Aorta (tissue), 5 donors: ENCODE measurements at regions not wholly inside any gene's neighbourhood (a gene's known extent, or its start where the extent isn't known, plus 50 kb on each side); places are given as distances from the start of the nearest gene placed in this dataset.
A peak's percentile ranks its signal among the peaks of the same experiment; 100 is the strongest.
"Not testable (repeated sequence)": the region's sequence is repeated elsewhere in the genome, so short reads cannot be mapped to it uniquely, and the experiment has no call there.

Source experiments
- ATAC-seq: fragments of 200-7000 bp; cut with Tn5 transposase; one replicate; pipeline ENCODE4 v1.9.1; 2022; ENCODE audit warnings: moderate library complexity; ENCODE audit not compliant: low FRiP score
- DNase-seq, 2 donors: peaks; one replicate each; pipeline ENCODE4 v3.0.0-alpha.2; 2020
- H3K27ac ChIP-seq, 2 donors: one replicate each; pipeline ENCODE4 v1.5.1; 2013; ENCODE audit warnings: low read length in 2 of 2, mild to moderate bottlenecking in 2 of 2, moderate library complexity in 2 of 2, control low read depth in 1 of 2, inconsistent platforms in 1 of 2, low read depth in 1 of 2
- H3K27me3 ChIP-seq, 2 donors: one replicate each; pipeline ENCODE4 v1.6.1; 2013; ENCODE audit warnings: control low read depth in 1 of 2, low read length in 1 of 2, mild to moderate bottlenecking in 1 of 2, moderate library complexity in 1 of 2; ENCODE audit not compliant: insufficient read depth in 2 of 2, control insufficient read depth in 1 of 2
- H3K36me3 ChIP-seq, 2 donors: one replicate each; pipeline ENCODE4 v1.6.1; 2013; ENCODE audit warnings: control low read depth in 1 of 2, low read length in 1 of 2, mild to moderate bottlenecking in 1 of 2; ENCODE audit not compliant: insufficient read depth in 2 of 2, control insufficient read depth in 1 of 2
- H3K4me1 ChIP-seq, 2 donors: one replicate each; pipeline ENCODE4 v1.6.1; 2013; ENCODE audit warnings: low read length in 2 of 2, control low read depth in 1 of 2, mild to moderate bottlenecking in 1 of 2, moderate library complexity in 1 of 2; ENCODE audit not compliant: insufficient read depth in 2 of 2, control insufficient read depth in 1 of 2
- H3K4me3 ChIP-seq, 2 donors: one replicate each; pipeline ENCODE4 v1.5.1; 2013; ENCODE audit warnings: low read length in 2 of 2, control low read depth in 1 of 2, mild to moderate bottlenecking in 1 of 2
- H3K9me3 ChIP-seq: one replicate; pipeline ENCODE4 v1.6.1; 2013; ENCODE audit warnings: mild to moderate bottlenecking, low read length; ENCODE audit not compliant: control insufficient read depth
- WGBS, 2 donors: extraction: QIAGEN DNeasy Blood & Tissue Kit; methylation state at CpG; one replicate each; pipeline ENCODE4 v1.1.7; 2013; 5-methylcytosine and 5-hydroxymethylcytosine counted together
- intact Hi-C, 2 donors: fragments of 100-400 bp; cut with DNase I; formaldehyde crosslinking; loops; one replicate each; pipeline versions ENCODE4 v1.14.2 to v1.15.0; 2022
- donor health status: healthy with polysubstance abuse.
- donor health status: Bipolar disorder and iron deficiency.
- donor health status: DM: no; HTN: no; CAD: no.
- donor health status: DM: no; HTN: no; CAD: no.
- donor health status: DM: yes; HTN: yes; CAD: no.

- H3K4me3 ChIP-seq, H3K27me3 ChIP-seq, H3K36me3 ChIP-seq, intact Hi-C loops, H3K4me1 ChIP-seq, H3K27ac ChIP-seq, H3K9me3 ChIP-seq, ATAC-seq, DNase-seq: not testable (repeated sequence)
- 95 to 96% methylated on average over 36 of the region's 36 CpGs for WGBS, 2 donors
These were observed 501.2 kb upstream of the DPH6 start for GRCh38 chr15:36047018-36047716.

DNA sequence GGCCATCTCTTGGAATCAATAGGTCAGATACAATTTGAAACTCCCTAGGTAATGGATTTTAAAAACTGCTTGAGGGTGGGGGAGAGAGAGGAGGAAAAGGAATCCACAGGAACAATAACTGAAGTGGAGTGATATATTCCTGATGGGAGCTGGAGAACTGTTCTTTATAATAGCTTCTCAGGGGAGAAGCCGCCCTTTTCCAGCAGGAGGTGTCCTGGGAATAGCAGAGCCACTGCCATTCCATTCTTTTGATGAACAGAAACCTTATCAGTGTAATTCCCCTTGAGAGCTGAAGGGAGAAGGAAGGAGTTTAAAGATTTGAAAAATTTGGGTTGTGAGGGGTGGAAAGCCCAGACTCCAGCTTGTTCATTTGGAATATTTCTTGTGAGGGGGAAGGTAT is 504.9 kb upstream of the DPH6 start:
- DNase-seq (no peak), ATAC-seq (no peak)
- H3K27me3 ChIP-seq: no peaks in the 10 kb centered on the region
- H3K9me3 ChIP-seq: no peaks in the 10 kb centered on the region
- WGBS, 2 donors: 48 to 51% methylated on average over 1 of the region's 1 CpG
- H3K27ac ChIP-seq: no peak overlapping the region
- no peaks in the 10 kb centered on the region for H3K4me1 ChIP-seq
- no peaks in the 10 kb centered on the region for H3K36me3 ChIP-seq
- H3K4me3 ChIP-seq: no peak overlapping the region
- intact Hi-C loops: no loop called here

GRCh38 chr15:36052641-36053040 is 506.7 kb upstream of the DPH6 start:
- H3K36me3 ChIP-seq, H3K27me3 ChIP-seq, H3K27ac ChIP-seq, H3K4me3 ChIP-seq, H3K4me1 ChIP-seq, intact Hi-C loops, ATAC-seq, DNase-seq, H3K9me3 ChIP-seq: not testable (repeated sequence)
- 22 to 33% methylated on average over 1 of the region's 1 CpG for WGBS, 2 donors

DNA sequence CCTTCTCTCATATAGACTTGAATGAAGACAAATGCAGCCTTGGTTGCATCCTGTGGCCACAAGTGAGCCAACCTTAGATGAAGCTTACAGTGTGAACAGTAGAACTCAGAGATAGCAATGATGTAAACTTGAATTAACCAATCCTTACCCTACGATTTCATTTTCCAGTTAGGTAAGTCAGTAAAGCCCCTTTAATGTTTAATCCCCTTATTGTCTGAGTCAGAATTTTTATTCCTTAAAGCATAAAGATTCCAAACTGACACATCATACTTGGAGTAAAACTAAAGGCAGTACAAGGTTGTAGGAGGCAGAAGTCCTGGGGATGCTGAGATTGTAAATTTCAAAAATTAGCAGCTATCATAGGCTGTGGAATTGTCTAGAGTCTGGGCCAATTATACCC is 507.8 kb upstream of the DPH6 start:
- Histone ChIP-seq H3K9me3 (no peaks in the 10 kb centered on the region), H3K27me3 (no peaks in the 10 kb centered on the region), H3K4me1 (no peaks in the 10 kb centered on the region), H3K27ac (no peak overlapping the region), H3K4me3 (no peak overlapping the region), H3K36me3 (no peaks in the 10 kb centered on the region)
- 85 to 86% methylated on average over 1 of the region's 1 CpG for WGBS, 2 donors
- intact Hi-C loops: no loop called here
- ATAC-seq (no peak), DNase-seq (no peak)

DNA sequence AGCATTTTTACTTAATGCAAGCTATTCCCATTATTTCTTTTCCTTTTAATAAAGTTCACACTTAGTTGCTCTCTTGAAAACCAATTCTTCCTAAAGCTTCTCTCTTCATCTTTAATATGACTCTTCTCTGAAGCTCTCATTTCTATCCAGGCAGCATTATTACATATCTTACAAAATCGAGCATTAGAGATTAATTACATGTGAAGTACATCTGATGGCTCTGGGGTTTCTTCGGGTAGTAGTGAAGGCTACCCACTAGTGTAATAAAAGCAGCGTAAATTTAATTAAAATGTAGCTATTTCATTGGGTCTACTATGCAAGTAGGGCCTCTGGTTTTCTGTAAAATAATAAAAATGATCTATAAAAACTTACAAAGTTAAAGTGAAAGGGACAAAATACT is 513.6 kb upstream of the DPH6 start:
- ATAC-seq (no peak), DNase-seq (no peak)
- Histone ChIP-seq H3K4me3 (no peak overlapping the region), H3K4me1 (no peaks in the 10 kb centered on the region), H3K27me3 (no peaks in the 10 kb centered on the region), H3K9me3 (no peaks in the 10 kb centered on the region), H3K36me3 (no peaks in the 10 kb centered on the region), H3K27ac (no peak overlapping the region)
- intact Hi-C loops: no loop called here
- WGBS, 2 donors: 79 to 80% methylated on average over 3 of the region's 3 CpGs

DNA sequence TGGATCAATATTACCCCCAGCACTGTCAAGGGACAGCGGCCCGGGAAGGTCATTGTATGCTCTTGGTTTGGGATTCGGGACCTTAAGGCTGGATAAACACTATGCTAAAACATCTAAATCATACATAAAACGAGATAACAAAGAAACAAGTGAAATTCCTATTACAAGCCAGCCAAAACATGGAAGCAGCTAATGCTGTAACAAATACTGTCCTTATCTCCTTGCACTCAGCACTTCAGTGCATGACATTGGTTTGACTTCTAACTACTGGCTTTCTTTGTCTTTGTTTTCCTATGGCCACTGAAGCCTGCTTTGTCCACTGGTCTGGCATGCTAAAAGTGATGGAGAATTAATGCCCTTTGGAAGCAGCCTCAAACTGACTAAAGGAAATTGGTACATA is 516.4 kb upstream of the DPH6 start:
- DNase-seq (no peak), ATAC-seq (no peak)
- intact Hi-C loops: no loop called here
- Histone ChIP-seq H3K36me3 (no peaks in the 10 kb centered on the region), H3K27me3 (no peaks in the 10 kb centered on the region), H3K4me1 (no peaks in the 10 kb centered on the region), H3K27ac (no peak overlapping the region), H3K9me3 (no peaks in the 10 kb centered on the region), H3K4me3 (no peak overlapping the region)
- WGBS, 2 donors: 71 to 74% methylated on average over 4 of the region's 4 CpGs

GRCh38 chr15:36066757-36067156 is 512.7 kb upstream of the CDIN1 start:
- DNase-seq (no peak), ATAC-seq (peak; percentile 48)
- Histone ChIP-seq H3K4me1 (no peaks in the 10 kb centered on the region), H3K27me3 (no peaks in the 10 kb centered on the region), H3K36me3 (no peaks in the 10 kb centered on the region), H3K27ac (no peak overlapping the region), H3K9me3 (no peaks in the 10 kb centered on the region), H3K4me3 (no peak overlapping the region)
- intact Hi-C loops: no loop called here
- 83 to 85% methylated on average over 3 of the region's 3 CpGs for WGBS, 2 donors

- WGBS, 2 donors: 84 to 85% methylated on average over 21 of the region's 21 CpGs
- Histone ChIP-seq H3K27ac (no peak overlapping the region), H3K4me1 (no peaks in the 10 kb centered on the region), H3K4me3 (no peak overlapping the region), H3K9me3 (no peaks in the 10 kb centered on the region), H3K27me3 (no peaks in the 10 kb centered on the region), H3K36me3 (no peaks in the 10 kb centered on the region)
- ATAC-seq: no peak
- DNase-seq: peak in 1 of 2 donors; percentile 61
- intact Hi-C loops: no loop called here
These were observed 511.7 kb upstream of the CDIN1 start for GRCh38 chr15:36067483-36068274.

- no peak for ATAC-seq
- H3K4me3 ChIP-seq: no peak overlapping the region
- no peaks in the 10 kb centered on the region for H3K4me1 ChIP-seq
- H3K27me3 ChIP-seq: no peaks in the 10 kb centered on the region
- H3K36me3 ChIP-seq: no peaks in the 10 kb centered on the region
- intact Hi-C loops: no loop called here
- no peak overlapping the region for H3K27ac ChIP-seq
- no peak for DNase-seq
- no peaks in the 10 kb centered on the region for H3K9me3 ChIP-seq
These were observed 504.1 kb upstream of the CDIN1 start for GRCh38 chr15:36075333-36075732.
